KOPT-K1 (cell line): ENCODE measurements at regions not wholly inside any gene's neighbourhood (a gene's known extent, or its start where the extent isn't known, plus 50 kb on each side); places are given as distances from the start of the nearest gene placed in this dataset.

ENCODE experiments used
- H3K27ac ChIP-seq: fragments of 200-600 bp; sonication (generic); 2 replicates; pipeline ENCODE4 v1.5.1; 2016; ENCODE audit warnings: antibody characterized with exemption, mild to moderate bottlenecking, low read depth, low read length; ENCODE audit not compliant: poor library complexity, severe bottlenecking
- H3K36me3 ChIP-seq: fragments of 200-600 bp; sonication (generic); 2 replicates; pipeline ENCODE4 v1.5.1; 2017; ENCODE audit warnings: antibody characterized with exemption, mild to moderate bottlenecking, low read length, moderate library complexity; ENCODE audit not compliant: insufficient read depth
- H3K9me3 ChIP-seq: fragments of 200-600 bp; sonication (generic); 2 replicates; pipeline ENCODE4 v1.5.1; 2017; ENCODE audit warnings: antibody characterized with exemption, low read length, mild to moderate bottlenecking; ENCODE audit not compliant: insufficient read depth, poor library complexity, severe bottlenecking

DNA sequence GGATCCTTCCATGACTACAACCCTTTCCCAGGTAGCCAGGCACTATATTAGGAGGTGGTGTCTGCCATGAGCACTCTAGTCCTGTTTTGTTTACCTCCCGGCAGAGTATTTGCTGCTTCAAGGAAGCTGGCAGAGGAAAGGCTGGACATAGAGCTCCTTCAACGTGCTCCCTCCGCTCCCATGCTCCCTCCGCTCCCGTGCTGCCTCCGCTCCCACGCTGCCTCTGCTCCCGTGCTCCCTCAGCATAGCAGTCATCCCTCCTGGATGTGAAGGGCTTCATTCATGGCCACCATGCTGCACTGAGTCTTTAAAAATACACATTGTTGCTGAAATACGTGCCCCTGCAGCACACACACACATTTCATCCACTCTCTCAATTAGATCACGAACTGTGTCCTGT, 181.9 kb upstream of the MYT1L start:
- H3K36me3 ChIP-seq: no peaks in the 10 kb centered on the region
- no peak overlapping the region for H3K27ac ChIP-seq
- H3K9me3 ChIP-seq: peaks cover 3% of the 10 kb centered on the region

DNA sequence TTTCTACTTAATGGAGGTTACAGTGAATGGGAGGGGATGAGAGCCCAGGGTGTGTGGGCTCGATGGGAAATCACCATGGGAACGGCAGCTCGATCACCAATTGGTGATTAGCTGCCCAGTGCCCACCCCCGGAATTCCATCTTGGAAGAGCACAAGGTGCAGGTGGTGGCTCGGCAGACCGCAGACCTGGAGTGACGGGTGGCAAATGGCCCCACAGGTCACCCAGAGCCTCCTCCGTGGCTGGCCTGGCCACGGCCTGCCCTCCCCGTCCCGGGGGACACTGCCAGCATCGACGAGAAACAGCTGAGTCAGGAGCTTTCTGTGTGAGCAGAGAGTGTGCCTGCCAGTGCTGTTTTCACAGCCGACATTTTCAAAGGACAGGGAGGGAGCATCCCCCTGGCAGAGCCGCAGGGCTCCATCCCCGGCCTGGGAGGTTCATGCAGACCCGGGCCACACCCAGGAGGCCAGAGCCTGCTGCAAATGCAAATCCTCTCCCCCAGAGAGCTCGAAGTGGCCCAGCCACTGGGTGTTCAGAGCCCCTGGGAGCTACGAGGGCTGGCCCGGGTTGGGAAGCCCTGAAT, 176.4 kb upstream of the MYT1L start:
- H3K36me3 ChIP-seq: no peaks in the 10 kb centered on the region
- peaks cover 3% of the 10 kb centered on the region for H3K9me3 ChIP-seq
- no peak overlapping the region for H3K27ac ChIP-seq

DNA sequence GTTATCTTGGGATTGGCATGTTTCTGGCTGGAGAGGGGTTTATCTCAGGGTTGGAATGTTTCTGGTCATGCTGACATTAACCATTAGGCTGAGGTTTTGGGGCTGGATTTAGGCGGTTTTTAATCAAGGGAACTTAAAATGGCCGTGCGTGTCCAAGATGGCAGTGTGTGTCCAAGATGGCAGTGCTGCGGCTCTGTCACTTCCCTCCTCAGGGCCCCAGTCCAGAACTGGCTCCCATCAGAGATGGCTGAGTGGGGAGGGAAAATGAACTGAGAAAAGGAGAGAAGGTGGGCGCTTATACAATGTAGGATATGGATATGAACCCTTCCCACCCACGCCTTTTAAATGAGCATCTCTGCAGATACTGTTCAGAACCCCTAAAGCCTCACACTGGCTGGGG, 175.5 kb upstream of the MYT1L start:
- peaks cover 3% of the 10 kb centered on the region for H3K9me3 ChIP-seq
- H3K27ac ChIP-seq: no peak overlapping the region
- no peaks in the 10 kb centered on the region for H3K36me3 ChIP-seq

DNA sequence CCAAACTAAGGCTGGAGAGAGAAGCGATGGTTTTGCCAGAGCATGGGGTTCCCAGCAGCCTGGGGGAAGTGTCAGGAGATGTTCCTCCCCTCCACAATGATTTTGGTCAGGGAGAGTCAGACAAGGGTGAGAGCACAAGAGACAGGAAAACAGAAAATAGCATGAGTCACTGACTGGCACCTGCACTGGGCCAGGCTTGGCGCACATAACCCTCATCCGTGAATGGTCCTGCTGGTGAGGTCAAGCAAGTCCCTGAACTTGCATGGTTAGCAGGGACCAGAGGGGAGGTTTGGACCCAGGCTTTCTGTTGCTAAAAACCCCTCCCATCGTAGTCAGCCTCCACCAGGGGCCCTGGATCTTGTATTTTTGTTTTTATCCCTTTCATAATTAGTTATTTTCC, 174.5 kb upstream of the MYT1L start:
- Histone ChIP-seq H3K9me3 (no peaks in the 10 kb centered on the region), H3K27ac (no peak overlapping the region), H3K36me3 (no peaks in the 10 kb centered on the region)

DNA sequence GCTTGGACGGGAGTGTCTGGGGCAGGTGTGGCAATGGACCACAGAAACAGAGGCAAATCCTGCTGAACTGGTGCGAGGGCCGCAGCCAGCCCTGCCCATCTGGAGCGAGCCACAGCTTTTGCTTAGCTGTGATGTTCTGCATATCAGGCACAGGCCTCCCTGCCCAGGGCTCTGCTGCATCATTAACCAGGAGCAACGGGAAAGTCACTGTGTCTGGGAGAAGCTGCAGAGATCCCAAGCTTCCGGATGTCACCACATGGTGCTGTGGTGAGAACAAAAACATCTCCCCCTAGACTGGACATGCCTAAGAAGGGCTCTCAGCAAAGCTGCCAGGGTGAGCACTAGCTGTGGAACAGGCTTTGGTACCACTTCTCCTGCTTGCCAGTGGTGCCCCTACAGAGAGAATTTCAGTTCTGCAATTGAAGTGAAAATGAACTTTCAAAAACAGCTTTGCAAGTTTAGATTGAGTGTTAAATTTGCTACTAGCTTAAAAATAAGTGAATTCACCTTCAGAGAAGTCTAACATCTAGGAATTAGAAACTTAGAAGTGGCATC, 172.9 kb upstream of the MYT1L start:
- H3K27ac ChIP-seq: no peak overlapping the region
- no peaks in the 10 kb centered on the region for H3K36me3 ChIP-seq
- H3K9me3 ChIP-seq: no peaks in the 10 kb centered on the region

DNA sequence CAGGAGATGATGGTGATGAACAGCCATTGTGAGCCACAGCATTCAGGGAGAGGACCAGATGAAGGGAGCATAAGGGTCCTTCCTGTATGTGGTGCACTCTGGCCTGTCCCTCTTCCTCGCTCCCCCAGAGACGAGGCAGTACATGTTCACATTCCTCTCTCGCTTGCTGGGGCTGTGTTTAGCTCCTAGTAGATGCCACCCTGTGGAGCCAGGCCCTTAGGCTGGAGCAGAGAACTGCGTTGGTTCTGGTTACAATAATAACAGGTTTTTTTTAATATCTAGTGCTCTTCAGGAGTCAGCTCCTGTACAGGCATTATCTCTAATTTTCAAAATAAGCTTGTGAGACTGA, 171.1 kb upstream of the MYT1L start:
- no peaks in the 10 kb centered on the region for H3K9me3 ChIP-seq
- no peaks in the 10 kb centered on the region for H3K36me3 ChIP-seq
- H3K27ac ChIP-seq: no peak overlapping the region

DNA sequence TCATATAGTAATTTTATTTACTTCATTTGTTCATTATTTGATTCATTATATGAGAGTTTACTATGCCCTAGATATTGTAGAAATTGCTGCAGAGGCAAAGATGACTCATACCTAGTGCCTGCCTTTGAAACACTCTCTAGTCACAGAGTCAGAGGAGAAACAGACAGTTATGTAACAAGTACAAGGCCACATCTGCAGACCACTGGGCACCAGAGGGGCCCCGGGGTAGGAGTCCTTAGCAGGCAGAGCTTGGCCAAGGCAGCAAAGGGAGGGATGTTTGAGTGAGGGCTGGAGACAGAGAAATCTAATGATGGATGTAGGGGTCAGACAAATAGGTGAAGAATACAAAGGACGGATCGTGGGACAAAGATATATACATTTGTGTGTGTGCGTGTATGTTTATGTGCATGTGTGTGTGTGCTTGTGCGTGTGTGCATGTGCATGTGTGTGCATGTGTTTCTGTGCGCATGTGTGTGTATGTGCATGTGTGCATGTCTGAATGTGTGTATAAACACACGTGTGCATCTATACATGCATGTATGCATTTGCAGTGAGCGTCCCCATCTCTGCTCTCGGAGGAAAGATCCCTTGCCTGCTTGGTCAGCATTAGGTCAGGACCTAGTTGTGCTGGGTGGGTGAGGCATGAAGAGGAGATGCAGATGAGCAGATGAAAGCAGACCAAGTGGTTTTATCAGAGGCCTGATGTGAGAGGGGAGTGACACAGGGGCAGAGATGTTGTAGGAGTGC, 170.6 kb upstream of the MYT1L start:
- Histone ChIP-seq H3K27ac (no peak overlapping the region), H3K9me3 (no peaks in the 10 kb centered on the region), H3K36me3 (no peaks in the 10 kb centered on the region)

DNA sequence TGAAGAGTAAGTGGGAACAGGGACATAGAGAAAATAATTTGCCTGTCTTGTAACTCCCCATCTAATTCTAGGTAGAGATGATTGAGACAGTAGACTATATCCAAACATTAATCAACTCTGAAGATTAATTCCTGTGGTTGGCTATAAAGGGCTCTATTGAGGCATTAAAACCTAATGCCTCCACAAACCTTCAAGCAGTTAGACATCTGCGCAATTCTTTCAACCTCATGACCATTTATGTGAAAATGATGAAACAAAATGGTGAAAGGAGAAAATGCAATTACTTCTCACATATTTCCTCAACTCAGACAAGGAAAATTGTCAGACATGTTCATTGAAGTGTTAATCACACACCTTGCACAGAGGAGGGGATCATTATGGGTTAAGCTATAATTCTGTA, 164.5 kb upstream of the MYT1L start:
- H3K9me3 ChIP-seq: no peaks in the 10 kb centered on the region
- H3K36me3 ChIP-seq: no peaks in the 10 kb centered on the region
- no peak overlapping the region for H3K27ac ChIP-seq

DNA sequence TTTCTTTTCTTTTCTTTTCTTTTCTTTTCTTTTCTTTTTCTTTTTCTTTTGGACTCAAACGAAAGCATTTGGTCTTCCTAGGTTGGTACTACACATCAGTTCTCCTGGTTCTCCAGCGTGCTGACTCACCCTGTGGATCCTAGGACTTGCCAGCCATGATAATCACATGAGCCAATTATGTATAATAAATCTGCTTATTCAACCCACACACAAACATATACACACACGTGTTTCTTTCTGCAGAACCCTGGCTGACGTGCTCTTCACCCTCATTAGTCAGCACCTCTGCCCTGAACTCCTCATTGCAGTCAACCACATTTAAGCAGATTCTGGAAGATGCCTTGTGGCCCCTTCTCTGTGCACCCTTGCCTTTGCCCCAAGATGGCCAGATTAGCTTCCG, 162.4 kb upstream of the MYT1L start:
- no peaks in the 10 kb centered on the region for H3K36me3 ChIP-seq
- no peak overlapping the region for H3K27ac ChIP-seq
- H3K9me3 ChIP-seq: peaks cover 5% of the 10 kb centered on the region

DNA sequence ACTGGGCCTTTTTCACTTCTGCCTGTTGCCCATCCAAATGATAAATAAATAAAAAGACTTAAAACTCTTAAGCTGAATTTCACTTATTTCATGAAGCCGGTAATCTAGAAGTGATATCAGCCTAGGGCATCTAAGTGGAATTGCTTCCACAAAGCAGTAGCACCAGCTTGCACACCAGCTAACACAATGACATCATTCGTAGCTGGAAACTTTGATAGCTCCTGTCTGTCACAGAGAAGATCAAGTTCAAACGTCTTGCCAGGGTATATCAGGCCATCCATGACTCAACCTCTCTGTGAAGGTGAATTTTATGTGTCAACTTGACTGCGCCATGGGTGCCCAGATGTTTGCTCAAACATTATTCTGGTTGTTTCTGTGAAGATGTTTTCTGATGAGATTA, 161.7 kb upstream of the MYT1L start:
- Histone ChIP-seq H3K36me3 (no peaks in the 10 kb centered on the region), H3K27ac (no peak overlapping the region), H3K9me3 (peaks cover 5% of the 10 kb centered on the region)

DNA sequence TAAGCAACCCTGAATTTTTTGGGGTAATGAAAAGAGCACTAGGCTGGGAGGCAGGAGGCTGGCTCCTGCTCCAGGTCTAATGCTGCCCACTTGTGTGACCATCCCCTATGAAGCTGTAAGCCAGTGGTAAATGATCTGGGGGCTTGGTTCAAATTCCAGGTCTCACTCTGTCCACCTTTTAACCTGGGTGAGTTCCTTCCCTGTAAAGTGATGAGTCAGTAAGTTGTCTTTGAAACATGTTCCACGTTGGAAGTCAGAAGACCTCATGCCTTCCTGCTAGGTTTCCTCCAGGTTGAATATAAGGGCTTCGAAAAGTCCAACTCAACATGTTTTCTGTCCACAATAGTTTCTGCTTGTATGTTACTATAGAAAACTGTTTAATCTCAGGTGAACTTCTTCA, 160.9 kb upstream of the MYT1L start:
- Histone ChIP-seq H3K36me3 (no peaks in the 10 kb centered on the region), H3K9me3 (peaks cover 5% of the 10 kb centered on the region), H3K27ac (no peak overlapping the region)

DNA sequence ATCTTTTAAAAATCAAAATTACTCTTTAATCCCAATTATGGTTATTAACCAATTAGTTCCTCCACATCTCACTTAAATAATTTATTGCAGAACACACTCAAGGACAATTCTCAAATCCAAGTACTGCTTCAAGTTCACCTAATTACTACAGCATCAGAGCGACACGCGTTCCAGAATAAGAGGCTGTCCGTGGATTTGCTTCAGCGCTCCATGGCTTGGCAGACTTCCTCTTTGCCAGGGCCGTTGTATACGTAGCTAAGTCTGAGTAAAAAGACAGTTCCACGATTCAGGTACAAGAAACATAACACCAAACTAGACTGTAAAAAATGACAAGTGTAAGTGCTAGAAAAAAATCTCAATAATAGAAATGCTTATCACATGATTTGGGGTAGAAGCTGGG, 153.2 kb upstream of the MYT1L start:
- Histone ChIP-seq H3K36me3 (no peaks in the 10 kb centered on the region), H3K9me3 (no peaks in the 10 kb centered on the region), H3K27ac (no peak overlapping the region)

DNA sequence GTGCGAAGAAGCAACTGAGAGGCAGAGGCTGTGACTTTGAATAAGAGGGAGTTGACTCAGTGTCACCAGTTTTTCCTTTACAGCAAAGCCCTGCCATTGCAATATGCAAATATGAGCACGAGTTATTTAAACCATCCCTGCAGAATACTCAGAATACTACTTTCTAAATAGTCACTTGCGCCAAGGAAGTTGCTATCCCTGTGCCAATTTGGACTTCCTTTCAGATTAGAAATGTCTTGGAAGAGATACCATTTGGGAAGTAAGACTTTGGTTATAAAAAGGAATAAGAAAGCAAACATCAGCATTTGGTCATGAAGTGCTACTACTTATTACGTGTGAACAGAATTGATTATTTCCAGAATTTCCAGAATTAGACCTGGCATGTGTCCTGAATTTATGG, 151.8 kb upstream of the MYT1L start:
- no peaks in the 10 kb centered on the region for H3K36me3 ChIP-seq

DNA sequence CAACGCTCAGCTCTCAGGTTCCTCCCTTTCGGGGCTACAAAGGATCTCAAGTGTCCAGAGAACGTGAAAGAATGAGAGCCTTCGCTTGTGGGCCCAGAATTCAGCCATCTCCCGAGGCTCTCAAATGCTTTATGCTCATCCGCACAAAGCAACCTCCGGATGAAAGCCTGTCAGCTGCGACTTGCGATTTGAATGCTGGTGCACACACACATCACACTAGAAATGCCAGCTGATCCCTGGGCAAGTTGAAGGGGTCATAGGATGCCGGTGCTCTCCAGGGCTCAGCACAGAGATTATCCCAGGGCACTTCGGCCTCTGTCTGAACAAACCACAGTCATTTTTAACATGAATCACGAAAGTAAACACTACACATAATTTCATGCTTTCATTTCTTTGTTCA, 141.8 kb upstream of the MYT1L start:
- H3K27ac ChIP-seq: no peak overlapping the region

More for the DNA sequence above, 151.8 kb upstream of the MYT1L start:
- Histone ChIP-seq H3K27ac (no peak overlapping the region), H3K9me3 (no peaks in the 10 kb centered on the region)

DNA sequence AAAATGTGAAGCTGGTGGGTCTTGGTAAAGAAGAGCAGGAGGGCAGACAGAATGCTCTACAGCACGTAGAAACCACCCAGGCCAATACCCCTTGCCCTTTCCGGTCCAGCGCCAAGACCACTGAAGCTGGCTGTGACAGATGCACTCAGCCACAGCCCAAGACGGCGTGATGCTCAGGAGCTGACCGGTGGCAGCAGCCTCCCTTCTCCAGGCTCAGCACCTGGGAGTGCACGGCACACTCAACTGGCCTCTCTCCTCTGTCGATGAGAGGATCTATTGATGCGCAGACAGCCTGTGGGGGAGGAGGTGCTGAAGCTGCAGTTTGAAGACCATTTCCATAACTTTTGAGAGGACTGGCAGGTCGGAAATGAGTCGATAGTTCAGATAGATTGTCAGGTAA, 141.0 kb upstream of the MYT1L start:
- H3K27ac ChIP-seq: no peak overlapping the region
- H3K9me3 ChIP-seq: no peaks in the 10 kb centered on the region
- H3K36me3 ChIP-seq: no peaks in the 10 kb centered on the region

More for the DNA sequence above, 141.8 kb upstream of the MYT1L start:
- no peaks in the 10 kb centered on the region for H3K9me3 ChIP-seq
- H3K36me3 ChIP-seq: no peaks in the 10 kb centered on the region

DNA sequence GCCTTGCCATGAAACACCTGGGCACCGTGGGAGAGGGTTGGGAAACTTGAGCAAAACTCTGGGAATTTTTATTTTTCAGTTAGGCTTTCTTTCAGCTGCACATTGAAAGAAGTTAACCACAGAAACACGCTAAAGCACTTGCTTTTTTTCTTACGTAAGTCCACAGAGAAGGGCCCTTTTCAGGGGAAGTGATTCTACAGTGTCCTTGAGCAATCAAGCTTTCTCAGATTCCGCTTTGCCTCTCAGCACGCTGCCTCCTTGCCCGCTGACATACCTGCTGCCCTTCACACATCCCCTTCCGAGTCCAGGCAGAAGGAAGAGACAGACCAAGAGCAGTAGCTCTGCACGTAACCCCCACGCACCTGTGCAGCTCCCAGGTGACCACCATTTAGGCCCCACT, 135.5 kb upstream of the MYT1L start:
- Histone ChIP-seq H3K36me3 (no peaks in the 10 kb centered on the region), H3K27ac (no peak overlapping the region), H3K9me3 (no peaks in the 10 kb centered on the region)
